ENCODE measurements at regions not wholly inside any gene's neighbourhood (a gene's known extent, or its start where the extent isn't known, plus 50 kb on each side); places are given as distances from the start of the nearest gene placed in this dataset.

- DNase-seq (ENCODE audit: low spot score): no peak
Observed at GRCh38 chr9:88757406-88758010, 222.5 kb downstream of the NXNL2 start.

- DNase-seq (ENCODE audit: low spot score): no peak
Observed at GRCh38 chr9:88759364-88759763, 224.4 kb downstream of the NXNL2 start.

- DNase-seq (ENCODE audit: low spot score): no peak
Observed at GRCh38 chr9:88766778-88767503, 224.3 kb upstream of the S1PR3 start.

- DNase-seq (ENCODE audit: low spot score): no peak
Observed at GRCh38 chr9:88767504-88767790, 223.8 kb upstream of the S1PR3 start.

- DNase-seq (ENCODE audit: low spot score): no peak
Observed at GRCh38 chr9:88772575-88772974, 218.7 kb upstream of the S1PR3 start.

GRCh38 chr9:88773126-88773525 is 218.1 kb upstream of the S1PR3 start:
- no peak for DNase-seq (ENCODE audit: low spot score)

GRCh38 chr9:88773627-88774244 is 217.5 kb upstream of the S1PR3 start:
- DNase-seq (ENCODE audit: low spot score): no peak

- DNase-seq (ENCODE audit: low spot score): no peak
Observed at GRCh38 chr9:88775037-88775471, 216.2 kb upstream of the S1PR3 start.

- no peak for DNase-seq (ENCODE audit: low spot score)
Observed at GRCh38 chr9:88775559-88775958, 215.7 kb upstream of the S1PR3 start.

- DNase-seq (ENCODE audit: low spot score): no peak
Observed at GRCh38 chr9:88775966-88776365, 215.3 kb upstream of the S1PR3 start.

- DNase-seq (ENCODE audit: low spot score): no peak
Observed at GRCh38 chr9:88776717-88777497, 214.4 kb upstream of the S1PR3 start.

- no peak for DNase-seq (ENCODE audit: low spot score)
Observed at GRCh38 chr9:88777498-88778312, 213.6 kb upstream of the S1PR3 start.

GRCh38 chr9:88781628-88782391 is 209.5 kb upstream of the S1PR3 start:
- DNase-seq (ENCODE audit: low spot score): peak; percentile 55

GRCh38 chr9:88782931-88783710 is 208.1 kb upstream of the S1PR3 start:
- DNase-seq (ENCODE audit: low spot score): no peak

- DNase-seq (ENCODE audit: low spot score): no peak
Observed at GRCh38 chr9:88783711-88784083, 207.6 kb upstream of the S1PR3 start.

- no peak for DNase-seq (ENCODE audit: low spot score)
Observed at GRCh38 chr9:88784960-88785359, 206.3 kb upstream of the S1PR3 start.

GRCh38 chr9:88786291-88787079 is 204.8 kb upstream of the S1PR3 start:
- DNase-seq (ENCODE audit: low spot score): no peak

GRCh38 chr9:88789785-88790184 is 201.5 kb upstream of the S1PR3 start:
- no peak for DNase-seq (ENCODE audit: low spot score)

- DNase-seq (ENCODE audit: low spot score): no peak
Observed at GRCh38 chr9:88791105-88791805, 200.0 kb upstream of the S1PR3 start.

Measured in iPS-NIHi11 (cell line).